ENCODE measurements at regions not wholly inside any gene's neighbourhood (a gene's known extent, or its start where the extent isn't known, plus 50 kb on each side); places are given as distances from the start of the nearest gene placed in this dataset.
"Not testable (repeated sequence)": the region's sequence is repeated elsewhere in the genome, so short reads cannot be mapped to it uniquely, and the experiment has no call there.

DNA sequence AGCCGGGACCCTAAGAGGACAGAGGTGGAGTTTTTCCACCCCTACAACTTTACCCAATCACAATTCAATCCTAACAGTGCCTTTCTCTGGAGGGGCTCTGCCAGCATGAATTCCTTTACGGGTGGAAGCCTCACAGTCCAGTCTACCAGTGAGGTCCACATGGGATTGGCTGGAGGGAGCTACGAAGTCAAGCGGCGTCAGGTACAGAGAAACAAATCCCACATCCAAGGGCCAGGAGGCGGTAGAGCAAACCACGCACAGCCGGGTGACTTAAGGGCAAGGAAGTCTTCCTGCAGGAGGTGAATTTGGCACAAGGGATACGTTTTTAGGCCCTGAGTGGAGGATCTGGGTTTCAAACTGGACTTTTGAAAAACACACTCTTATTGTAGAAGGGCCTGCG is 199.6 kb downstream of the UQCRFS1 start:
- no peak for DNase-seq (ENCODE audit: low spot score)

DNA sequence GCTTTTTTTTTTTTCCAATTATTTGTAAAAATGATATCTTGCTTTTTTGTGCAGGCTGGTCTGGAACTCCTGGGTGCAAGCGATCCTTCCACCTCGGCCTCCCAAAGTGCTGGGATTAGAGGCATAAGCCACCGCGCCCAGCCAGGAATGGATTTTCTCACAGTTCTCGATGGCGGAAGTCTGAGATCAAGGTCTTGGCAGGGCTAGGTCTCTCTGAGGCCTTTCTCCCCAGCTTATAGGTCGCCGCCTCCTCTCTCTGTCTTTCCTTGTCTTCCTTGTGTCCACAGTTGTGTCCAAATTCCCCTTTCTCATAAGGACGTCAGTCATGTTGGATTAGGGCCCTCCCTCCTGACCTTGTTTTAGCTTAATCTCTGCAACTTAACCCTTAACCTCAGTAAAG is 200.5 kb downstream of the UQCRFS1 start:
- DNase-seq (ENCODE audit: low spot score), result no peak

DNA sequence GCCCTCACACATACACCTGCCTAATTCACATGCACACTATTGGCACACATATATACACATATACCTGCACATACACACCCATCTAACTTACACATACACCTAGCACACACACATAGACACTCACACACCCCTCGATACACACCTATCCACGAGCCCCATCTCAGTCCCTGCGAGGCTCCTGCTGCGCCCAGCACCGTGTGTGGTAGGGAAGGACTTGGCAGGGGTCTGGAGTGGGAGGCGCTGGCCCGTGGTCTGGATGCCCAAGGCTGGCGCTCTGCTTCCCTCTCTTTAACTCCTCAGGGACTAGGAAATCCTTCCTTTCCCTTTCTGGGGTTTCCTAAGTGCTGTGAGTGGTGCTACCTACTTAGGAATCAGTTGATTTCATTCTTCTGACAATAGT is 202.7 kb downstream of the UQCRFS1 start:
- no peak for DNase-seq (ENCODE audit: low spot score)

DNA sequence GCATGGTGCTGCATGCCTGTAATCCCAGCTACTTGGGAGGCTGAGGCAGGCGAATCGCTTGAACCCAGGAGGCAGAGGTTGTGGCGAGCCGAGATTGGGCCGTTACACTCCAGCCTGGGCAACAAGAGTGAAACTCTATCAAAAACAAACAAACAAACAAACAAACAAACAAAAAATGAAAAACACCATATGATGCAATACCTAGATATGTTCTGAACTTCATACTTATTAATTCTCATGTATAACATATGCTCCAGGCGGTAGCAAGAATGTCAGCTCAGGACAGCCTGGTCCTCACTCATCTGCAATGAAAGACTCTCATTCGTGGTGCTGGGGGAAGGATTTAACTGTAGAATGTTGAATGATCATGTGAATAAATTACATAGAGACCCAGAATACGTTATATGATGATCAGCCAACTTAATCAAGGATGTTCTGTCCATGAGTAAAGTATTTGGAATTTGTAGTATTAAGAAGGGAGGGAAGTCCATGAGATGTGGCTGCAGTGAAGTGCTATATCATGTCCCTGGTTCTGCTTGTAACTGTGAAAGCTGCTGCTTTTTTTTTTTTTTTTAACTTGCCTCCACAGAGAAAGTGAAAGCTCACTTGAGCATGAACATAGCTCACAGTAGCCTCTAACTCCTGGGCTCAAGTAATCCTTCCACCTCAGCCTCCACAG is 206.8 kb downstream of the UQCRFS1 start:
- DNase-seq (ENCODE audit: low spot score), result no peak

DNA sequence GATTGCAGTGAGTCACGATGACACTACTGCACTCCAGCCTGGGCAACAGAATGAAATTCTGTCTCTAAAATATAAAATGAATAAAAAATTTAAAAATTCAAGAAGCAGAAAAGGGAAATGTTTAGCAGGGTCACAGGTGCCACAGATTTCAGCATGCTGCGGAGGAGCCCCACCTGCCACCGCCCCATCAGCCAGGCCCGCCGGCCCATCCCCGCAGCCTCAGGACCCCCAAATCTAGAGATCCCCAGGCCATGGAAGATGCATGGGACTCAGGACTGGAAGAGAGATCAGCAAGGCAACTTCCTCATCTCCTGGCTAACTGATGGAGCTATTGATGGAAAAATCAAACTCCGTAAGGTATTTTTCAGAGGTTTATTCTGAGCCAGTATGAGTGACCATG is 208.2 kb downstream of the UQCRFS1 start:
- DNase-seq (ENCODE audit: low spot score), result no peak

DNA sequence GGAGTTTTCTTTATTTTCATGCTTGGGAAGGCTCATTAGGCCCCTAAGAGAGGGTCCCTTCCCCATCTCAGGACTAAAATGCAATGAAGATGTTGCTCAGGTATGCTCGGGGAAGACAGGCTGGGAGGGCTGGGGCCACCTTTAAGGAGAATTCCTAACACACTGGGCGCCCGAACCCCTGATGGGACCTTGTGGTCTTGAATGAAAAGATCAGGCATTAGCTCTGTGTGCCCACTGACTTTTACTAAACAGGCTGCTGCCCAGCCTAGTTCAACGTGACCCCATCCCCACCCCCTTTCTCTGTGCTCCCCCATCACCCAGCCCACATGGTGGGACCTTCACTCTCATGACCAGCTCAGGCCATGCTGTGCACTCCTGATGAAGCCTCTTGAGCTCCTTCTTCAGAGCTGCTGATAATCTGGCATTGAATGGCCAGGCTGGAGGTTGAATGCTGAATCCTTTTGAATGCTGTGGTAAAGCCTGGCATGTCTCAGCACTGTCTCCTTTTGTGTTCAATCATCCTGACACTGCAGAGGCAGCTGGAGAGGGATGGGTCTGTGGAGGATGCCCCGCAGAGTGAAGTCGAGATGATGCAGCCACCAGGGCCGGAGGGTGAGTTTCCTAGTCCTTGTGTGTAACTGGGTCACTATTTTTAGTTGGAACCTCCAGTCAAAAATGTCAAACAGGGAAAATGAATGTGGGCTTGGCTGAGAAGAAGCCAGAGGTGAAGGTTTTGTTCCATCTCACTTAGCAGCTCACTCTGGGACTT is 209.1 kb downstream of the UQCRFS1 start:
- no peak for DNase-seq (ENCODE audit: low spot score)

DNA sequence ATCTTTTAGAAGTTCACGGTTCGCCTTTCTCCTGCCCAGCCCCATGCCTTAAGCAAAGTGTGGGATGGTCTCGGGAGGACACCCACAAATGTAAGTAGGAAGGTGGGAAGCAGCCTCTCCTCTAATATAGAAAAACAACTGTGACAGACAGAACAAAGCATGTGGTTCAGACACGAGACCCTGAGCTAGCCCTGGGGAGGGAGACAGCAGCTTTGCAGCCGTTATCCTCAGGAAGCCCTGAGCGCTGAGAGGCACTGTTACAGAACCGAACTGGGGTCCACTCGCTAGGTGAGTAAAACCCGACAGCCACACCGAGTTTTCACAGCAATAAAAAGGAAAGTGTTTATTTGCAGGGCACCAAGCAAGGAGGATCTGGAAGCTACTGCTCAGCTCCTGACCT is 210.6 kb downstream of the UQCRFS1 start:
- no peak for DNase-seq (ENCODE audit: low spot score)

DNA sequence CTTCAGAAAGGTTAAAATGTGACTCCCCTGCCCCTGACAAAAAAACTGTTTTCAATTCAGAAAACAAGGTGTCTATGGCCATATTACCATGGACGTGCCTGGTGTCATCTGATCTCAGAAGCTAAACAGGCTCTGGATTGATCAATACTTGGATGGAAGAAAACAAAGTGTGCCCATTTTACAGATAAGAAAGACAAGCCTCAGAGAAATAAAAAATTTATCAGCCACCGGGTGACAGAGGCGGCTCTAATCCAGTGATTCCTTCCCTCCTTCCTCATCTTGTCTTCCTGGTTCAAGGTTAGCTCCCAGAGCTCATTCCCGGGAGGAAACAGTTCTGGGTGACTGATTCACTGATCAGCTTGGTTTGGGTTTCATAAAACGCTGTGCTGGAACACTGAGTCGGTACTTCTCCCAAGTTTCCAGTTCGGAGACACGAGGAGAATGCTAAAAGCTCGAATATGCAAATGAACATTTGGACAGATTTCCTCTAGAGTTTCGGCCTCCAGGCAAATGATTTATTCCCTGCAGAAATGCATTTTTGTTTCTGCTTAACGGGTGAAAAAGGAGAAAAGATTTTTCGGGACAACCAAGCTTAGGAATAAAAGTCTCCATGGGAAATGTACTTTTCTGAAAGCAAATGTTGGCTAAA is 211.2 kb downstream of the UQCRFS1 start:
- DNase-seq (ENCODE audit: low spot score), result no peak

DNA sequence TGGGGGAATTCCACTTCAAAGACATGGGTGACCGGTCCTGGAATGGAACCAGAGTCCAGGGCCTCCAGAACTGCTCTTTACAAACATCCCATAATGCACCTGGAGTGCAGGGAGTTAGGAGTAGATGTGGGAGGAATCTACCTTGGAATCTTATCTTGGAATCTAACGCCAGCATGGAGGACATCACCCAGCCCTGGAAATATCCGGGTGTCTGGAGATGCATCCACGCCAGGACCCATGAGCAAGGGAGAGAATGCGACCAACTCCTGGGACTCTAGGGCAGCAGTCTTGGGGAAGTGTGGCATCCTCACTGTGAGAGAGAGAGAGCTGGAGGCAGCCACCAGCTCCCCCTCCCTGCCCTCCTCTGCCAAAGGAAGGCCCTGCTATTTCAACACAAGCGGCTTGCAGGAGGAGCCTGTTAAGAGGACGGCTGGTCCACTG is 211.8 kb downstream of the UQCRFS1 start:
- no peak for DNase-seq (ENCODE audit: low spot score)

DNA sequence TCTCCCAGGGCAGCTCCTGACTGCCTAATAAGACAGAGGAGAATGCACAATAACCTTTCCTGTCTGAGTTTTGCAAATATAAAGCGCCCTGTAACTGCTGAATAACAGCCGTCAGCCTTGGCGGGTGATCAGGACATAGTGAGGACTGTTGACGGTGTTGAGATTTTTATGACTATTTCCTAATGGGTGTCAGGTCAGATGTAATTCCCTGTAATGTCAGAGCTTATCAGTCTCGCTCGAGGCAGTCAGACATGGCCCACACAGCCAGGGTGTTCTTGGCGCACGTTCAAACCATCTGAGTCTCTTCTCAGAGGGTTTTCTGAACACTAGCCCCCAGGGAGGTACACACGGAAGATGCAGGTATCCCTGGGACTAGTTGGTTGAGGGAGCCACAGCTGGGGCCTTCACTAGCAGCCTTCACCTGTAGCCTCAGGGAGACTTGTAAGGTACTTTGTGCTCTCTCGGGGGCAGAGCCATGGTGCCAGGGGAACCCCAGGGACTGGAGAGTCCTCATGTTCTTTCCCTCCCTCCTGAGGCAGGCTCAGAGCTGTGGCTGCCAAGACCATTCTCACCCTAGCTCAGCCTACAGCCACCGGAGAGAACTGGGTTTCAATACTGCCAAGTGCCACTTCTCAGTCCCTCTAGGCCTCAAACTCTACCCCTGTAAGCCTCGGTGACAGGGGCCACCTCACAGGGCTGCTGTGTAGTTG is 213.1 kb downstream of the UQCRFS1 start:
- DNase-seq (ENCODE audit: low spot score), result no peak

DNA sequence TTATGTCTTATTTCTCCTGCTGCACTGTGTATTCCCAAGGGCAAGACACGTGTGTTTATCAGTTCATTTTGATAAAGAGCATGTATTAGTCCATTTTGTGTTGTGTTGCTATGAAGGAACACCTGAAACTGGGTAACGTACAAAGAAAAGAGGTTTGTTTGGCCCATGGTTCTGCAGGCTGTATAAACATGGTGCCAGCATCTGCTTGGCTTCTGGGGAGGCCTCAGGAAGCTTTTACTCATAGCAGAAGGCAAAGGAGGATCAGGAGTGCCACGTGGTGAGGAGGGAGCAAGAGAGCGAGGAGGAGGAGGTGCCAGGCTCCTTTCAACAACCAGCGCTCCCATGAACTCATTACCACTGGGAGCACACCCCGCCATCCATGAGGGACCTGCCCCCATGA is 214.0 kb downstream of the UQCRFS1 start:
- DNase-seq (ENCODE audit: low spot score), result no peak

DNA sequence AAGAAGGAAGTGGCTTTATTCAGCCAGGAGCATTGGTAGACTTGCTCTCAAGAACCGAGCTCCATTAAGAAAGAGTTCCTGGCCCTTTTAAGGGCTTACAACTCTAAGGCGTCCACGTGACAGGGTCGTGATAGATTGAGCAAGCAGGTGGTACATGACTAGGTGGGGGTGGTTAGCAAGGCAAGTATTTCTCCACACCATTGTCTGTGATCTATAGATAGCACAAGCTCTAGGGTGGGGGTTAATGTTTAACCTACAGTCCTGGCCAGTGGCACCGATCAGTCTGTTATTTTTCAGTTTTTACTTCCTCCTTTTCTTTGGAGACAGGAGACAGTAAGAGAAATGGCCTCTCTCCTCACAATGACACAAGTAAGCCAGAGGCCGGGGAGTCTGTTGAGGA is 215.1 kb downstream of the UQCRFS1 start:
- DNase-seq (ENCODE audit: low spot score), result not testable (repeated sequence)

DNA sequence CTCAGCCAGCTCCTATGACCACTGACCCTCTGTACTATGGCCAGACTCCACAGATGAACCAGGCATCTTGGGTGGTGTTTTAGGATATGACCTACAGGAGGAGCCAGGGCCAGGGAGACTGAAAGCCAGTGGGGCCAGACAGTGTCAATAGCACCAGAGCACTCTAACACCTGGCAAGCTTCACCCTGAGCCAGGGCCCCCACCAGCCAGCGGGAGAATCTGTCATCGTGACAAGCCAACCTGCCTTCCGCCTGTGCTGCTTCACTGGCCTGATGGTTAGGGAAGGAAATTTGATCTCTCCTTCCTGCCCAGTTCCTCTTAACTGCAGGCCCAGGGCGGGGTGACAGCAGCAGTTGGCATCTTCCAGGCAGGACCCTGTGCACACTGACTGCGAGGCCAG is 222.4 kb downstream of the UQCRFS1 start:
- DNase-seq (ENCODE audit: low spot score), result no peak

DNA sequence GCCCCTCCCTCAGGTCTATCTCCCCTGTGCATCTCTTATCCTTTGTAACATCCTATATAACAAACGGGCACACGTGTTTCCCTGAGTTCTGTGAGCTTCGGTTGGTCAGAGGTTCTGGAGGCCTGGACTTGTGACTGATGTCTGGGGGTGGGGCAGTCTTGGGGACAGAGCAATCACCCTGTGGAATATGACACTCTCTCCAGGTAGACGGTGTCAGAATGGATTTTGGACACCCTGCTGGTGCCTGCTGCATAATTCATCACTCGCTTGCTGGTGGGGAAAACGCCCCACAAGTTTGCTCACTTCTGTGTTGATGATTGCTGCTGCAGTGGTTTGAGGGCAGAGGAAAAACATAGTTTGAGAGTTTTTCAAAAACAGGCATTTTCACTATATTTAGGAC is 223.2 kb downstream of the UQCRFS1 start:
- no peak for DNase-seq (ENCODE audit: low spot score)

DNA sequence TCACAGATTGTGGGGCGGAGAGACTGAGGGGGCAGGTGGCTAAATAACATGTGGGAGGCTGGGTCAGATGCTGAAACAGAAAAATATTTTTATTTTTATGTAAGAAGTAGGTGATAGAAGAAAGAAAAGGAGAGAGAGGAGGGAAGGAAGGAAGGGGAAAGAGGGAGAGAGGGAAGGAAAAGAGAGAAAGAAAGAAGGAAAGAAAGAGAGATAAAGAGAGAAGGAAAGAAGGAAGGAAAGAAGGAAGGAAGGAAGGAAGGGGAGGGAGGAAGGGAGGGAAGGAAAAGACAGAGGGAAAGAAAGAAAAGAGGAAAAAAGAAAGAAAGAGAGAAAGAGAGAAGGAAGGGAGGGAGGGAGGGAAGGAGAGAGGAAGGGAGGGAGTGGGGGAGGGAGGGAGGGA is 224.9 kb downstream of the UQCRFS1 start:
- no peak for DNase-seq (ENCODE audit: low spot score)

DNA sequence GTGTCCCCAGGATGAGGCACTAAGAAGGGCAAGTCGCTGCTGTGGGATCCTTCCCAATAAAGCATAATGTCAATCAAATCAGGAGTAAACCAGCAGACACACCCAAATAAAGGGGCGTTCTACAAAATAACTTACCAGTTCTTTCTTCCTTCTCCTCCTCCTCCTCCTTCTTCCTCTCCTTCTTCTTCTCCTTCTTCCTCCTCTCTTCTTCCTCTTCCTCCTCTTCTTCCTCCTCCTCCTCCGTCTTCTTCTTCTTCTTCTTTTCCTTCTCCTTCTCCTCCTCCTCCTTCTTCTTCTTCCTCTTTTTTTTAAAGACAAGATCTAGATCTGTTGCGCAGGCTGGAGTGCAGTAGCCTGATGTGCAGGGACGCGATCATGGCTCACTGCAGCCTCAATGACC is 225.8 kb downstream of the UQCRFS1 start:
- no peak for DNase-seq (ENCODE audit: low spot score)

DNA sequence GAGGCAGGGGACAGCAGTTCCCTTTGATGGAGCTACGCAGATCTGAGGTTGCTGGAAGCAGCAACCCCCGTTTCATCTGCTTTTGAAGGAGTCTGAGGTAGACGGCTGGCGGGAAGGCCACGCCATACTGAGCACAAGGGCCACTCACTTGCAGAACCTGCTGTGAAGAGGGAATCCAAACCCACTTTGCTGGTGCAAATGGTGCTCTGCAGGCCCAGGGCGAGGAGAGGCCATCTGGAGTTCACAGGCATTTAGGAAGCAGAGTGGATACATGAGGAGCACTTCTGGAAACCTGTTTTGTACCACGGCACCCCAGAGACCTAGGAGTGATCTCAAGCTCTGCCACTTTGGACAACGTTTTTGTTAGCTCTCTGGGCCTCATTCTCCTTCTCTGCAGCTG is 227.8 kb downstream of the UQCRFS1 start:
- DNase-seq (ENCODE audit: low spot score), result no peak

DNA sequence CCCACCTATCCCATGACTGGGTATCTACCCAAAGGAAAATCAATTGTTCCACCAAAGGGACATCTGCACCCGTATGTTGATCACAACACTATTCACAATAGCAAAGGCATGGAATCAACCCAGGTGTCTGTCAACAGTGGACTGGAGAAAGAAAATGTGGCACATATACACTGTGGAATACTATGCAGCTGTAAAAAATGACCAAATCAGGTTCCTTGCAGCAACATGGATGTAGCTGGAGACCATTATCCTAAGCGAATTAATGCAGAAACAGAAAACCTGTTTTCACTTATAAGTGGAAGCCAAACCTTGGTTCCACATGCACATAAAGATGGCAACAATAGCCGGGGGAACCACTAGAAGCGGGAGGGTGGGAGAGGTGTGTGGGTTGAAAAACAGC is 228.6 kb downstream of the UQCRFS1 start:
- DNase-seq (ENCODE audit: low spot score), result no peak

DNA sequence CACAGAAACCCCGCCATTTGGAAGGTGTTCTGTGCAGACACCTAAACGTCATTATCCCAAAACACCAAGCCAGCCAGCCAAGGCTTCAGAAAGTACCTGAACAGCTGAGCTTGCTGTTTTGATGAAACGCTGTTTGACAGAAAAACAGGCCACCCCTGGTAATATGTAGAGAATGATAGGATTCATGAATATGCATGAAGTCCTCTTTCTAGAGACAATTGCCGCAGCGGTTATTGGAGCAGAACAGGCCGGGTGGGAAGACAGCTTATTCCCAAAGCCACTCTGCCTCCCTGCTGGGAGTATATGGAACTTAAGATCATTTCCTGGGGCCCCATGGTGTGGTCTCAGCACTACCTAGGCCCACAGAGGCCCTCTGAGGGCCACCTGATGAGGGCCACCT is 229.5 kb downstream of the UQCRFS1 start:
- DNase-seq (ENCODE audit: low spot score), result no peak

DNA sequence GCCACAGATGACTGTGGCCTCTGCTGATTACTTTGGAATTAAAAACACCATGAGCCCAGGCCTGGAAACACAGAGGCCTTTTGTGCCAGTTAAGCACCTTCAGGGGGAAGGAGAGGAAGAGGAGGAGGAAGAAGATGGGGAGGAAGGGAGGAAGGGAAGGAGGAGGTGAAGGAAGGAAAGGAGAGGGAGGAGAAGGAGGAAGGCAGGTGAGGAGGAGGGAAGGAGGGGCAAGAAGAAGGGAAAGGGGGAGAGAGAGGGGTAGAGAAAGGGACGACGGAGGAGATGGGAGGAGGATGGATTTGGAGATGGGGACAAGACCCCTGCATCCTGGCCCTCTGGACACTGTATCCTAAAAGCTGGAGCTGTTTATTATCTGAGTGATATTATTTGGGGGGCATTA is 231.0 kb downstream of the UQCRFS1 start:
- no peak for DNase-seq (ENCODE audit: low spot score)

DNA sequence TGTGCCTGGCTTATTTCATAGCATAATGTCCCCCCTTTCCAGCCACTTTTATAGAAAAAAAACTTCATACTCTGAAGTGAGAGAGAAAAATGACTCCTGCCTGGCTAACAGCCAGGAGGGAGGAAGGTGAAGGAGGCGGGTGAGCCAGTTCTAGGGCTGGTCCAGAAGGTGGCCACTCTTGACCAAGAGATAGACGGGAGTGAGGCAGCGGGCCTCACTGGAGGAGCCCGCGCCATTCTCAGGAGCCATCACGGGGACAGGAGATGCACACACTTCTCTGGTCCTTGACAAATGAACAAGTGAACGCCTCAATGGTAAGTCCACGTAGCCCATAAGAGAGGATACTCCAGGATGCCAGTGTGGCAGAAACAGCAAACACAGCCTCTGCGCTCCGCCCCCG is 231.4 kb downstream of the UQCRFS1 start:
- no peak for DNase-seq (ENCODE audit: low spot score)

DNA sequence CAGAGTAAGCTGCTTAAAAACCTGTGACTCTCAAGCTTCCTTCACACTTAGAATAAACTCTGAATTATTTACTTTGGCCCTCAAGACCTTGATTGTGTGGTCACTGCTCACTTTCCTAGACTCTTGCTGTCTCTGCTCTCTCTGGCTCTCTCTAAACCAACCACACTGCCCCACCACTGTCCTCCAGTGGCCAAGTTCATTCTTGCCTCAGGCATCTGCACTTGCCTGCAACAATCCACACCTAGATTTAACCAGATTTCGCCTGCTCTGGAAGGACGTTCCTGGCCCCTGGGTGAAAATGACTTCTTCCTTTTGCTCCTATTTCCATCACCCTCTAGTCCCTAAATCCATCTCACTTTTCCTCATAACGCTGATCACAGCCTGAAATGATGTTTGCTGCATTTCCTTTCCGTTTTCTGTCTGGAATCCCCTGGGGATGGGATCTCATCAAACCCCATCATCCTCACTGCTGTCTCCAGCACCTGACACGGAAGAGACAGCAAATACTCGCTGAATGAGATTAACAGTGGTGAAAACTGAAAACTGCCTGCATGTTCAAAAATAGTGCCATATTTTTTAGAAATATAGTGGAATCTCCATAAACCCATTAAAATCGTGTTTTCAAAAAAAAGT is 232.6 kb downstream of the UQCRFS1 start:
- DNase-seq (ENCODE audit: low spot score), result no peak

Measured in left forelimb (tissue), 1 donor.